Aorta (tissue), 5 donors: ENCODE measurements at regions not wholly inside any gene's neighbourhood (a gene's known extent, or its start where the extent isn't known, plus 50 kb on each side); places are given as distances from the start of the nearest gene placed in this dataset.
"Not testable (repeated sequence)": the region's sequence is repeated elsewhere in the genome, so short reads cannot be mapped to it uniquely, and the experiment has no call there.

Experiments
- ATAC-seq: fragments of 200-7000 bp; cut with Tn5 transposase; one replicate; pipeline ENCODE4 v1.9.1; 2022; ENCODE audit warnings: moderate library complexity; ENCODE audit not compliant: low FRiP score
- DNase-seq, 2 donors: peaks; one replicate each; pipeline ENCODE4 v3.0.0-alpha.2; 2020
- H3K27ac ChIP-seq, 2 donors: one replicate each; pipeline ENCODE4 v1.5.1; 2013; ENCODE audit warnings: low read length in 2 of 2, mild to moderate bottlenecking in 2 of 2, moderate library complexity in 2 of 2, control low read depth in 1 of 2, inconsistent platforms in 1 of 2, low read depth in 1 of 2
- H3K27me3 ChIP-seq, 2 donors: one replicate each; pipeline ENCODE4 v1.6.1; 2013; ENCODE audit warnings: control low read depth in 1 of 2, low read length in 1 of 2, mild to moderate bottlenecking in 1 of 2, moderate library complexity in 1 of 2; ENCODE audit not compliant: insufficient read depth in 2 of 2, control insufficient read depth in 1 of 2
- H3K36me3 ChIP-seq, 2 donors: one replicate each; pipeline ENCODE4 v1.6.1; 2013; ENCODE audit warnings: control low read depth in 1 of 2, low read length in 1 of 2, mild to moderate bottlenecking in 1 of 2; ENCODE audit not compliant: insufficient read depth in 2 of 2, control insufficient read depth in 1 of 2
- H3K4me1 ChIP-seq, 2 donors: one replicate each; pipeline ENCODE4 v1.6.1; 2013; ENCODE audit warnings: low read length in 2 of 2, control low read depth in 1 of 2, mild to moderate bottlenecking in 1 of 2, moderate library complexity in 1 of 2; ENCODE audit not compliant: insufficient read depth in 2 of 2, control insufficient read depth in 1 of 2
- H3K4me3 ChIP-seq, 2 donors: one replicate each; pipeline ENCODE4 v1.5.1; 2013; ENCODE audit warnings: low read length in 2 of 2, control low read depth in 1 of 2, mild to moderate bottlenecking in 1 of 2
- H3K9me3 ChIP-seq: one replicate; pipeline ENCODE4 v1.6.1; 2013; ENCODE audit warnings: mild to moderate bottlenecking, low read length; ENCODE audit not compliant: control insufficient read depth
- WGBS, 2 donors: extraction: QIAGEN DNeasy Blood & Tissue Kit; methylation state at CpG; one replicate each; pipeline ENCODE4 v1.1.7; 2013; 5-methylcytosine and 5-hydroxymethylcytosine counted together
- intact Hi-C, 2 donors: fragments of 100-400 bp; cut with DNase I; formaldehyde crosslinking; loops; one replicate each; pipeline versions ENCODE4 v1.14.2 to v1.15.0; 2022
- donor health status: healthy with polysubstance abuse.
- donor health status: Bipolar disorder and iron deficiency.
- donor health status: DM: no; HTN: no; CAD: no.
- donor health status: DM: no; HTN: no; CAD: no.
- donor health status: DM: yes; HTN: yes; CAD: no.

- no peaks in the 10 kb centered on the region for H3K9me3 ChIP-seq
- WGBS, 2 donors = 39 to 55% methylated on average over 2 of the region's 2 CpGs
- H3K4me3 ChIP-seq = no peak overlapping the region
- intact Hi-C loops = no loop called here
- ATAC-seq (no peak), DNase-seq (no peak)
- no peak overlapping the region for H3K27ac ChIP-seq
- H3K36me3 ChIP-seq = no peaks in the 10 kb centered on the region
- H3K27me3 ChIP-seq = no peaks in the 10 kb centered on the region
- no peaks in the 10 kb centered on the region for H3K4me1 ChIP-seq
Measured at GRCh38 chr13:31540281-31540680, 199.0 kb upstream of the RXFP2 start.

GRCh38 chr13:31543190-31543589, 196.1 kb upstream of the RXFP2 start:
- intact Hi-C loops = no loop called here
- no peak overlapping the region for H3K4me3 ChIP-seq

GRCh38 chr13:31545616-31546015, 193.7 kb upstream of the RXFP2 start:
- no peak for ATAC-seq

More at GRCh38 chr13:31543190-31543589, 196.1 kb upstream of the RXFP2 start:
- no peaks in the 10 kb centered on the region for H3K4me1 ChIP-seq
- ATAC-seq = no peak
- no peaks in the 10 kb centered on the region for H3K9me3 ChIP-seq
- DNase-seq = no peak
- no peaks in the 10 kb centered on the region for H3K36me3 ChIP-seq
- H3K27ac ChIP-seq = no peak overlapping the region
- H3K27me3 ChIP-seq = no peaks in the 10 kb centered on the region

GRCh38 chr13:31556376-31556775, 182.9 kb upstream of the RXFP2 start:
- Histone ChIP-seq H3K4me1 (no peaks in the 10 kb centered on the region), H3K27me3 (no peaks in the 10 kb centered on the region), H3K27ac (no peak overlapping the region), H3K4me3 (no peak overlapping the region), H3K36me3 (no peaks in the 10 kb centered on the region), H3K9me3 (no peaks in the 10 kb centered on the region)
- 49 to 69% methylated on average over 5 of the region's 5 CpGs for WGBS, 2 donors
- no peak for DNase-seq
- intact Hi-C loops = no loop called here
- ATAC-seq = no peak

More at GRCh38 chr13:31545616-31546015, 193.7 kb upstream of the RXFP2 start:
- Histone ChIP-seq H3K9me3 (no peaks in the 10 kb centered on the region), H3K36me3 (no peaks in the 10 kb centered on the region), H3K4me3 (no peak overlapping the region), H3K4me1 (no peaks in the 10 kb centered on the region), H3K27ac (no peak overlapping the region), H3K27me3 (no peaks in the 10 kb centered on the region)
- intact Hi-C loops = no loop called here
- no peak for DNase-seq
- 40% methylated on average over 3 of the region's 3 CpGs for WGBS, 2 donors

- WGBS, 2 donors = 94 to 95% methylated on average over 9 of the region's 9 CpGs
- H3K27ac ChIP-seq, intact Hi-C loops: not testable (repeated sequence)
Measured at GRCh38 chr13:31584221-31584620, 155.1 kb upstream of the RXFP2 start.

GRCh38 chr13:31587698-31588266, 151.5 kb upstream of the RXFP2 start:
- intact Hi-C loops = no loop called here
- Histone ChIP-seq H3K27me3 (no peaks in the 10 kb centered on the region), H3K36me3 (no peaks in the 10 kb centered on the region), H3K4me1 (no peaks in the 10 kb centered on the region), H3K9me3 (peaks cover 11% of the 10 kb centered on the region), H3K27ac (no peak overlapping the region), H3K4me3 (no peak overlapping the region)
- DNase-seq (no peak), ATAC-seq (no peak)
- WGBS, 2 donors = 36 to 40% methylated on average over 3 of the region's 3 CpGs

More at GRCh38 chr13:31584221-31584620, 155.1 kb upstream of the RXFP2 start:
- not testable (repeated sequence) for H3K4me1 ChIP-seq, H3K4me3 ChIP-seq, DNase-seq, H3K36me3 ChIP-seq, H3K27me3 ChIP-seq, ATAC-seq
- H3K9me3 ChIP-seq = peaks cover 11% of the 10 kb centered on the region

- Histone ChIP-seq H3K27me3 (no peaks in the 10 kb centered on the region), H3K9me3 (peaks cover 11% of the 10 kb centered on the region), H3K4me1 (no peaks in the 10 kb centered on the region), H3K36me3 (no peaks in the 10 kb centered on the region), H3K27ac (no peak overlapping the region), H3K4me3 (no peak overlapping the region)
- no peak for DNase-seq
- WGBS, 2 donors = 69 to 71% methylated on average over 3 of the region's 3 CpGs
- intact Hi-C loops = no loop called here
- no peak for ATAC-seq
Measured at GRCh38 chr13:31588316-31588715, 151.0 kb upstream of the RXFP2 start.

- H3K27me3 ChIP-seq = no peaks in the 10 kb centered on the region
- WGBS, 2 donors = 74 to 88% methylated on average over 1 of the region's 1 CpG
- H3K36me3 ChIP-seq = no peaks in the 10 kb centered on the region
- DNase-seq (no peak), ATAC-seq (no peak)
- intact Hi-C loops = no loop called here
- H3K4me1 ChIP-seq = no peaks in the 10 kb centered on the region
- H3K9me3 ChIP-seq = peaks cover 9% of the 10 kb centered on the region
- no peak overlapping the region for H3K4me3 ChIP-seq
- no peak overlapping the region for H3K27ac ChIP-seq
Measured at GRCh38 chr13:31588893-31589292, 150.4 kb upstream of the RXFP2 start.

- Histone ChIP-seq H3K9me3 (peaks cover 2% of the 10 kb centered on the region), H3K27me3 (no peaks in the 10 kb centered on the region), H3K4me3 (no peak overlapping the region), H3K4me1 (no peaks in the 10 kb centered on the region), H3K36me3 (no peaks in the 10 kb centered on the region), H3K27ac (no peak overlapping the region)
- no peak for DNase-seq
- ATAC-seq = no peak
- 10 to 17% methylated on average over 4 of the region's 4 CpGs for WGBS, 2 donors
- intact Hi-C loops = no loop called here
Measured at GRCh38 chr13:31591642-31592233, 147.6 kb upstream of the RXFP2 start.
